GM18909 (cell line): ENCODE measurements at regions not wholly inside any gene's neighbourhood (a gene's known extent, or its start where the extent isn't known, plus 50 kb on each side); places are given as distances from the start of the nearest gene placed in this dataset.

Experiments
- ATAC-seq: cut with Tn5 transposase; IDR thresholded peaks from one replicate; pipeline ENCODE4 v1.9.1; 2021; ENCODE audit warnings: mild to moderate bottlenecking; ENCODE audit not compliant: unreplicated experiment, poor library complexity

DNA sequence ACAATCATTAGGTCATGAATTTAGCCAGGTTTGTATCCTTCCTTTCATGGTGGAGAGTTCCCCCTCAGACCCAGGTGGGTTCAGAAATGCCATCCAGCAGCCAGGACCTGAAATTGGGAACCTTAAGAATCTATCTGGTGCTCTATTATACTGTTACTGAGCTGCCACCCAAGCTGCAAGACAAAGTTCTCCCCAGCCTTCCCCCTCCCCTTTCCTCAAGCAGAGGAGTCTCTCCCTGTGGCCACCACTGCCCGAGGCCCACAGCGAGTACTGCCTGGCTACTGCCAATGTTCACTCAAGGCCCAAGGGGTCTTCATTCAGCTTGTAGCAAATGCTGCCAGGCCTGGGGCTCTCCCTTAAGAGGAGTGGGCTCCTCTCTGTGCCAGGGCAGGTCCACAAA is 133.8 kb downstream of the TMEM38B start:
- ATAC-seq, result no peak

GRCh38 chr9:105828596-105829213 is 134.4 kb downstream of the TMEM38B start:
- ATAC-seq, result no peak

- ATAC-seq, result no peak
Observed at GRCh38 chr9:105830461-105830860, 136.1 kb downstream of the TMEM38B start.

DNA sequence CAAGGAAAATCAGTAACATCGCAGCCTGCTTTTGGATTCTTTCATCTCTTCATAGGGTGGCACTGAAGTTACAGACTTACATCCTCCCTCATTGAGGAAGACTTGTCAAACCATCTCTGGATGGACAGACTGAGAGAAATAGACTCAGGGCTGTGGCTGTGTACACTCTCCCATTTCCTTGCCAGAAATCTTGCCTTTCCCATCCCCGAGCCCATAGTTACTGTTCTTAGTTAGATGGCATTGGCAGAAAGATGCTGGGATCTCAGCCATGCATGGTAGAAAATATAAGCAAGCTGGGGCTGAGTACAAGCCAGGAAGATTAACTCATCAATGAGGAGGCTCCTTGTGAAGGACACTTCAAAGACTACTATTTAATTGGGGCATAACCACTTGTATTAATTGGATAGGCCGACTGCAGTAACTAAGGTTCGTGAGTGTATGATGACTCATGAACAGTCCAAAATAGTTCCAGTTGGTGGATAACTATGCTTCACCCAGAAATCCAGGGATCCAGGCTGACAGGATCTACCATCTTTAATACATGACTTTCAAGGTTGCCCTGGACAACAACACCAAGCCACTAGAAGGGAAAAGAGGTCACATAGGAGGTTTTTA is 137.9 kb downstream of the TMEM38B start:
- no peak for ATAC-seq

- ATAC-seq, result no peak
Observed at GRCh38 chr9:105833271-105833975, 139.1 kb downstream of the TMEM38B start.

DNA sequence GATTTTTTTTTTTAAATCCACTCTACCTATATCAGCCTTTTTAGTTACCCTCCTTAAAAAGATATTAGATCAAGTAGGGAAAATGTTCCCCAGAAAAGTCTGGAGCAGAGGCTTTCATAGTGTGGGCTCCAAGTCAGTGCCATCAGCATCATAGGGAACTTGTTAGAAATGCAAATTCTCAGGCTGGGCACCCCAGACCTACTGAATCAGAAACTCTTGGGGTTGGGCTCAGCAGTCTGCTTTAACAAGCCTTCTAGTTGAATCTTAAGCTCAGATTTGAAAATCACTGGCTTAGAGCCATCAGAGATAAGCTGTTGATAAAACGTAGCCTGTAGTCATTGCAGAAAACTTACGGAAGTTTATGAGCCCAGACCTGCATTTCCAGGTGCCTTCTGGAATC is 140.1 kb downstream of the TMEM38B start:
- ATAC-seq, result no peak

- ATAC-seq, result no peak
Observed at GRCh38 chr9:105835721-105836120, 141.4 kb downstream of the TMEM38B start.

GRCh38 chr9:105836936-105837660 is 142.8 kb downstream of the TMEM38B start:
- ATAC-seq, result no peak

- no peak for ATAC-seq
Observed at GRCh38 chr9:105841562-105841961, 147.2 kb downstream of the TMEM38B start.

GRCh38 chr9:105842023-105842644 is 147.8 kb downstream of the TMEM38B start:
- no peak for ATAC-seq

- ATAC-seq, result no peak
Observed at GRCh38 chr9:105846825-105847224, 152.5 kb downstream of the TMEM38B start.

GRCh38 chr9:105850852-105851500 is 156.6 kb downstream of the TMEM38B start:
- no peak for ATAC-seq

- ATAC-seq, result no peak
Observed at GRCh38 chr9:105854026-105854782, 159.9 kb downstream of the TMEM38B start.

GRCh38 chr9:105854783-105855724 is 160.7 kb downstream of the TMEM38B start:
- ATAC-seq, result no peak

DNA sequence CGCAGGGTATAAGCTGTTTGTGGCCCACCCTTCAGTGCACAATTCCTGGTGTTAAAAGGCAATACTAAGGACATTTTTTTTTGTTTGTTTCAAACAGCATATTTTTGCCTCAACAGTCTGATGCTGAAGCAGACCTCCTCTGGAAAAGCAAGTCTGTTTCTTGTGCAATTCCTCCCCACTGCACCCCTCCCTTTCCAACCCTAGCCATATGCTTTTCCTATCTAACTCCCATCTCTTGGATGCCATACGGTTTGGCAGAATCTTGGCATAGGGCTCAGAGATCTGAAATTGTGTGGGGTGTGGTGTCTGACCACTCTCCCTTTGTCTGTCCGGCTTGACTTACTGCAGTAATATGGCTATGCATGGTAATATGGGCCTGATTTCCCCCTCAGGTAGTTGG is 161.6 kb downstream of the TMEM38B start:
- ATAC-seq, result no peak

- peak; percentile 90 for ATAC-seq
Observed at GRCh38 chr9:105858006-105858690, 163.8 kb downstream of the TMEM38B start.

- ATAC-seq, result no peak
Observed at GRCh38 chr9:105858877-105859276, 164.5 kb downstream of the TMEM38B start.
